ENCODE measurements at regions not wholly inside any gene's neighbourhood (a gene's known extent, or its start where the extent isn't known, plus 50 kb on each side); places are given as distances from the start of the nearest gene placed in this dataset.
A peak's percentile ranks its signal among the peaks of the same experiment; 100 is the strongest.

GRCh38 chr3:41097896-41098496, 101.3 kb upstream of the CTNNB1 start:
- no peaks in the 10 kb centered on the region for H3K27me3 ChIP-seq (ENCODE audit: control insufficient read depth, insufficient read depth, low read length, poor library complexity, severe bottlenecking)
- H3K36me3 Mint-ChIP-seq (ENCODE audit: low read depth), result no peaks in the 10 kb centered on the region
- H3K27me3 Mint-ChIP-seq (ENCODE audit: insufficient read depth), result no peaks in the 10 kb centered on the region
- 89 to 94% methylated on average over 2 to 3 of the region's 3 CpGs for WGBS, 2 experiments (ENCODE audit: insufficient coverage in 1 of 2, insufficient read length in 1 of 2)
- no peak overlapping the region for H3K9ac ChIP-seq (ENCODE audit: extremely low read depth, low read length, poor library complexity, severe bottlenecking)
- no peak overlapping the region for H3K4me3 Mint-ChIP-seq
- H3K27ac ChIP-seq (ENCODE audit: low read depth, low read length), result no peak overlapping the region
- peaks cover 20% of the 10 kb centered on the region for H3K4me1 ChIP-seq (ENCODE audit: control insufficient read depth, insufficient read depth, low read length)
- H3K4me1 Mint-ChIP-seq, result peaks cover 23% of the 10 kb centered on the region
- peak; percentile 25 for DNase-seq
- H3K4me3 ChIP-seq (ENCODE audit: low read length), result no peak overlapping the region
- H3K36me3 ChIP-seq (ENCODE audit: control insufficient read depth, insufficient read depth, low read length), result no peaks in the 10 kb centered on the region
- H3K27ac Mint-ChIP-seq, result no peak overlapping the region
- H3K9me3 ChIP-seq (ENCODE audit: control insufficient read depth, low read length), result no peaks in the 10 kb centered on the region
- H3K9me3 Mint-ChIP-seq, result no peaks in the 10 kb centered on the region
- TF ChIP-seq CTCF (conservative IDR thresholded peaks at IDR 0.05), result no peak

- Mint-ChIP-seq H3K36me3 (ENCODE audit: low read depth) (no peaks in the 10 kb centered on the region), H3K27me3 (ENCODE audit: insufficient read depth) (no peaks in the 10 kb centered on the region), H3K4me3 (no peak overlapping the region), H3K9me3 (no peaks in the 10 kb centered on the region), H3K4me1 (peaks cover 20% of the 10 kb centered on the region), H3K27ac (no peak overlapping the region)
- peak; percentile 54 for TF ChIP-seq CTCF (conservative IDR thresholded peaks at IDR 0.05)
- H3K4me3 ChIP-seq (ENCODE audit: low read length), result peak overlapping the region; percentile 56
- H3K4me1 ChIP-seq (ENCODE audit: control insufficient read depth, insufficient read depth, low read length), result peaks cover 31% of the 10 kb centered on the region
- no peaks in the 10 kb centered on the region for H3K36me3 ChIP-seq (ENCODE audit: control insufficient read depth, insufficient read depth, low read length)
- DNase-seq, result peak; percentile 70
- H3K9ac ChIP-seq (ENCODE audit: extremely low read depth, low read length, poor library complexity, severe bottlenecking), result no peak overlapping the region
- H3K9me3 ChIP-seq (ENCODE audit: control insufficient read depth, low read length), result no peaks in the 10 kb centered on the region
- H3K27me3 ChIP-seq (ENCODE audit: control insufficient read depth, insufficient read depth, low read length, poor library complexity, severe bottlenecking), result no peaks in the 10 kb centered on the region
- H3K27ac ChIP-seq (ENCODE audit: low read depth, low read length), result no peak overlapping the region
- WGBS, 2 experiments (ENCODE audit: insufficient coverage in 1 of 2, insufficient read length in 1 of 2), result 8 to 57% methylated on average over 1 of the region's 1 CpG
These were observed 98.1 kb upstream of the CTNNB1 start for GRCh38 chr3:41101231-41101630.

GRCh38 chr3:41102053-41102556, 97.2 kb upstream of the CTNNB1 start:
- no peaks in the 10 kb centered on the region for H3K9me3 Mint-ChIP-seq
- peaks cover 16% of the 10 kb centered on the region for H3K4me1 Mint-ChIP-seq
- 67 to 82% methylated on average over 4 to 5 of the region's 5 CpGs for WGBS, 2 experiments (ENCODE audit: insufficient coverage in 1 of 2, insufficient read length in 1 of 2)
- Histone ChIP-seq H3K9me3 (ENCODE audit: control insufficient read depth, low read length) (no peaks in the 10 kb centered on the region), H3K4me3 (ENCODE audit: low read length) (peak overlapping the region; percentile 56), H3K27ac (ENCODE audit: low read depth, low read length) (no peak overlapping the region), H3K9ac (ENCODE audit: extremely low read depth, low read length, poor library complexity, severe bottlenecking) (no peak overlapping the region), H3K4me1 (ENCODE audit: control insufficient read depth, insufficient read depth, low read length) (peaks cover 30% of the 10 kb centered on the region), H3K36me3 (ENCODE audit: control insufficient read depth, insufficient read depth, low read length) (no peaks in the 10 kb centered on the region), H3K27me3 (ENCODE audit: control insufficient read depth, insufficient read depth, low read length, poor library complexity, severe bottlenecking) (no peaks in the 10 kb centered on the region)
- H3K27me3 Mint-ChIP-seq (ENCODE audit: insufficient read depth), result no peaks in the 10 kb centered on the region
- H3K36me3 Mint-ChIP-seq (ENCODE audit: low read depth), result no peaks in the 10 kb centered on the region
- no peak overlapping the region for H3K4me3 Mint-ChIP-seq
- DNase-seq, result peak; percentile 50
- TF ChIP-seq CTCF (conservative IDR thresholded peaks at IDR 0.05), result no peak
- no peak overlapping the region for H3K27ac Mint-ChIP-seq

Measured in endodermal cell (in vitro differentiated cells).